ENCODE measurements at regions not wholly inside any gene's neighbourhood (a gene's known extent, or its start where the extent isn't known, plus 50 kb on each side); places are given as distances from the start of the nearest gene placed in this dataset.

GRCh38 chr11:39174196-39174595 is 2285.3 kb downstream of the LRRC4C start:
- TF ChIP-seq, protein P1, sequence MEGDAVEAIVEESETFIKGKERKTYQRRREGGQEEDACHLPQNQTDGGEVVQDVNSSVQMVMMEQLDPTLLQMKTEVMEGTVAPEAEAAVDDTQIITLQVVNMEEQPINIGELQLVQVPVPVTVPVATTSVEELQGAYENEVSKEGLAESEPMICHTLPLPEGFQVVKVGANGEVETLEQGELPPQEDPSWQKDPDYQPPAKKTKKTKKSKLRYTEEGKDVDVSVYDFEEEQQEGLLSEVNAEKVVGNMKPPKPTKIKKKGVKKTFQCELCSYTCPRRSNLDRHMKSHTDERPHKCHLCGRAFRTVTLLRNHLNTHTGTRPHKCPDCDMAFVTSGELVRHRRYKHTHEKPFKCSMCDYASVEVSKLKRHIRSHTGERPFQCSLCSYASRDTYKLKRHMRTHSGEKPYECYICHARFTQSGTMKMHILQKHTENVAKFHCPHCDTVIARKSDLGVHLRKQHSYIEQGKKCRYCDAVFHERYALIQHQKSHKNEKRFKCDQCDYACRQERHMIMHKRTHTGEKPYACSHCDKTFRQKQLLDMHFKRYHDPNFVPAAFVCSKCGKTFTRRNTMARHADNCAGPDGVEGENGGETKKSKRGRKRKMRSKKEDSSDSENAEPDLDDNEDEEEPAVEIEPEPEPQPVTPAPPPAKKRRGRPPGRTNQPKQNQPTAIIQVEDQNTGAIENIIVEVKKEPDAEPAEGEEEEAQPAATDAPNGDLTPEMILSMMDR (IDR thresholded peaks at IDR 0.05; ENCODE audit: insufficient read depth, low read length) = no peak
- TF ChIP-seq POLR2AphosphoS5 (IDR thresholded peaks at IDR 0.05; ENCODE audit: low read depth) (no peak), SPI1 (IDR thresholded peaks at IDR 0.05; ENCODE audit: borderline replicate concordance, low read depth) (no peak), GABPA (IDR thresholded peaks at IDR 0.05; ENCODE audit: low read depth) (no peak)
- TF ChIP-seq, protein P2, sequence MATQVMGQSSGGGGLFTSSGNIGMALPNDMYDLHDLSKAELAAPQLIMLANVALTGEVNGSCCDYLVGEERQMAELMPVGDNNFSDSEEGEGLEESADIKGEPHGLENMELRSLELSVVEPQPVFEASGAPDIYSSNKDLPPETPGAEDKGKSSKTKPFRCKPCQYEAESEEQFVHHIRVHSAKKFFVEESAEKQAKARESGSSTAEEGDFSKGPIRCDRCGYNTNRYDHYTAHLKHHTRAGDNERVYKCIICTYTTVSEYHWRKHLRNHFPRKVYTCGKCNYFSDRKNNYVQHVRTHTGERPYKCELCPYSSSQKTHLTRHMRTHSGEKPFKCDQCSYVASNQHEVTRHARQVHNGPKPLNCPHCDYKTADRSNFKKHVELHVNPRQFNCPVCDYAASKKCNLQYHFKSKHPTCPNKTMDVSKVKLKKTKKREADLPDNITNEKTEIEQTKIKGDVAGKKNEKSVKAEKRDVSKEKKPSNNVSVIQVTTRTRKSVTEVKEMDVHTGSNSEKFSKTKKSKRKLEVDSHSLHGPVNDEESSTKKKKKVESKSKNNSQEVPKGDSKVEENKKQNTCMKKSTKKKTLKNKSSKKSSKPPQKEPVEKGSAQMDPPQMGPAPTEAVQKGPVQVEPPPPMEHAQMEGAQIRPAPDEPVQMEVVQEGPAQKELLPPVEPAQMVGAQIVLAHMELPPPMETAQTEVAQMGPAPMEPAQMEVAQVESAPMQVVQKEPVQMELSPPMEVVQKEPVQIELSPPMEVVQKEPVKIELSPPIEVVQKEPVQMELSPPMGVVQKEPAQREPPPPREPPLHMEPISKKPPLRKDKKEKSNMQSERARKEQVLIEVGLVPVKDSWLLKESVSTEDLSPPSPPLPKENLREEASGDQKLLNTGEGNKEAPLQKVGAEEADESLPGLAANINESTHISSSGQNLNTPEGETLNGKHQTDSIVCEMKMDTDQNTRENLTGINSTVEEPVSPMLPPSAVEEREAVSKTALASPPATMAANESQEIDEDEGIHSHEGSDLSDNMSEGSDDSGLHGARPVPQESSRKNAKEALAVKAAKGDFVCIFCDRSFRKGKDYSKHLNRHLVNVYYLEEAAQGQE (IDR thresholded peaks at IDR 0.05; ENCODE audit: insufficient replicate concordance, low read depth) = no peak

Data from HL-60 (cell line).